IPS-20b (cell line): ENCODE measurements at regions not wholly inside any gene's neighbourhood (a gene's known extent, or its start where the extent isn't known, plus 50 kb on each side); places are given as distances from the start of the nearest gene placed in this dataset.
"Not testable (repeated sequence)": the region's sequence is repeated elsewhere in the genome, so short reads cannot be mapped to it uniquely, and the experiment has no call there.

Experiments used
- H3K27ac ChIP-seq: one replicate; pipeline ENCODE4 v1.5.1; 2013; ENCODE audit warnings: low read length
- H3K27me3 ChIP-seq: 2 replicates; pipeline ENCODE4 v1.6.1; 2013; ENCODE audit warnings: mild to moderate bottlenecking, low read length, inconsistent platforms; ENCODE audit not compliant: insufficient read depth
- H3K36me3 ChIP-seq: 2 replicates; pipeline ENCODE4 v1.6.1; 2013; ENCODE audit warnings: low read depth, mild to moderate bottlenecking, inconsistent platforms, low read length, moderate library complexity; ENCODE audit not compliant: insufficient read depth
- H3K4me1 ChIP-seq: 2 replicates; pipeline ENCODE4 v1.6.1; 2013; ENCODE audit warnings: mild to moderate bottlenecking, control low read depth, inconsistent platforms, low read length, moderate library complexity; ENCODE audit not compliant: insufficient read depth
- H3K4me3 ChIP-seq: 2 replicates; pipeline ENCODE4 v1.5.1; 2013; ENCODE audit warnings: mild to moderate bottlenecking, low read length, inconsistent platforms
- H3K9ac ChIP-seq: 2 replicates; pipeline ENCODE4 v1.6.1; 2013; ENCODE audit warnings: low read depth, mild to moderate bottlenecking, inconsistent platforms, low read length, moderate library complexity
- H3K9me3 ChIP-seq: 2 replicates; pipeline ENCODE4 v1.6.1; 2013; ENCODE audit warnings: mild to moderate bottlenecking, low read depth, low read length, inconsistent platforms; ENCODE audit not compliant: insufficient read depth

- Histone ChIP-seq H3K9me3 (no peaks in the 10 kb centered on the region), H3K27ac (no peak overlapping the region), H3K36me3 (no peaks in the 10 kb centered on the region), H3K4me1 (peaks cover 3% of the 10 kb centered on the region), H3K27me3 (no peaks in the 10 kb centered on the region), H3K9ac (no peak overlapping the region), H3K4me3 (no peak overlapping the region)
Measured at GRCh38 chr9:26684029-26684428, 208.6 kb downstream of the CAAP1 start.

- Histone ChIP-seq H3K4me1 (peaks cover 8% of the 10 kb centered on the region), H3K4me3 (no peak overlapping the region), H3K9ac (no peak overlapping the region), H3K36me3 (no peaks in the 10 kb centered on the region), H3K9me3 (no peaks in the 10 kb centered on the region), H3K27ac (no peak overlapping the region), H3K27me3 (no peaks in the 10 kb centered on the region)
Measured at GRCh38 chr9:26682796-26683496, 209.7 kb downstream of the CAAP1 start.

DNA sequence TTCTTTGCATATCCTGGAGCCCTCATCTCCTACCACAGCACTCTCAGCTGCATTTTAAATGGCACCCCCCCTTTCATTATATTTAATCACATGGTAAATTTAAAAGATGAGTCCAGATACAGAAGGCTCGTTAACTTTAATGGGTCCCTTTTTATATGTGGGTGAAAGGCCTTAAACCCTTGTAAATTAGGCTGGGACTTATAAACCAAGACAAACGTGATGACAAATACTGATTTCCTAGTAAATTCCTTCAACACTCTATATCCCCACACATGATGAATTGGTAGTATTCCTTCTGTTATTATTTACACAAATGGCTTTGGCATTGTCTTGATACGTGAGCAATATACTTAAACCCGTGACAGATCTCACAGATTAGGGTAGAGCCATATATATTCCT, 210.6 kb downstream of the CAAP1 start:
- H3K4me3 ChIP-seq: no peak overlapping the region
- H3K9ac ChIP-seq: no peak overlapping the region
- no peaks in the 10 kb centered on the region for H3K36me3 ChIP-seq
- peaks cover 8% of the 10 kb centered on the region for H3K4me1 ChIP-seq
- H3K27me3 ChIP-seq: no peaks in the 10 kb centered on the region
- no peak overlapping the region for H3K27ac ChIP-seq
- no peaks in the 10 kb centered on the region for H3K9me3 ChIP-seq

DNA sequence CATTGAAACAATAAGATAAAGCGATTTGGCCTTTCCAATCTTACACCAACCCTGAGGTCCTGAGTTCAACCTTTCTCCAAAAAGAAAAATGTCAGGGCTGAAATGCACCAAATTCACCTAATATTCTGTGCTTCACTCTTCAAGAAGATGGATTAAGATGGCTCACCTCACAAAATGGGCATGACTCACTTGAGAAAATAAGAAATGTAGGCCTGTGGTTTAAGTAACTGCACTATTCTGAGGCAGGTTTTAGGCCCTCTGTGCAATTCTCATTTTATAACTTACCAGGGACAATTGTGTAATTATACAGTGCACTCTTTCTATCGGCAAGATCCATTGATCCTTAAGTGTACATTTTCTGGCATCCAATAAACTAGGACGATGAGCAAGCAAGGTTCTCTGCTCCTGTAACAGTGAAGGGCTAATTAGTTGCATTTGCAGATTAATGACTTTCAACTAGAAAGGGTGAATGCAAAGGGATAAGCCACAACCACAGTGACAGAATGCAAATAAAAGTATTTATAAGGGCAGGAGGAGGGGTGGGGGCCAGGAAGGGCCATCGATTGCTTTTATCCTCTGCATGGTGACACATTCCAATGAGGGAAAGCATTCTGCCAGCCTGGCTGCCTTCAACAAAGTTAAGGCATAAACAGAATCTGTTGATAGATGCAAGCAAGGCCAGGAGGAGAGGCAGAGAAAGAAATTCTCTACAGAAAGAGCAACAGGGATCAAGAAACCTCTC, 214.5 kb downstream of the CAAP1 start:
- H3K9me3 ChIP-seq: no peaks in the 10 kb centered on the region
- no peak overlapping the region for H3K27ac ChIP-seq
- H3K27me3 ChIP-seq: no peaks in the 10 kb centered on the region
- no peak overlapping the region for H3K9ac ChIP-seq
- H3K4me1 ChIP-seq: peaks cover 8% of the 10 kb centered on the region
- H3K4me3 ChIP-seq: no peak overlapping the region
- no peaks in the 10 kb centered on the region for H3K36me3 ChIP-seq

- peaks cover 9% of the 10 kb centered on the region for H3K4me1 ChIP-seq
- no peak overlapping the region for H3K4me3 ChIP-seq
- H3K27me3 ChIP-seq: no peaks in the 10 kb centered on the region
- no peaks in the 10 kb centered on the region for H3K36me3 ChIP-seq
- H3K27ac ChIP-seq: no peak overlapping the region
- H3K9me3 ChIP-seq: no peaks in the 10 kb centered on the region
- H3K9ac ChIP-seq: no peak overlapping the region
Measured at GRCh38 chr9:26675035-26675434, 217.6 kb downstream of the CAAP1 start.

GRCh38 chr9:26673261-26673660, 219.3 kb downstream of the CAAP1 start:
- Histone ChIP-seq H3K9ac (no peak overlapping the region), H3K36me3 (no peaks in the 10 kb centered on the region), H3K4me1 (peaks cover 10% of the 10 kb centered on the region; the same call in 1 of the 2 replicates), H3K9me3 (no peaks in the 10 kb centered on the region), H3K27ac (no peak overlapping the region), H3K27me3 (no peaks in the 10 kb centered on the region), H3K4me3 (no peak overlapping the region)

- Histone ChIP-seq H3K27me3 (no peaks in the 10 kb centered on the region), H3K4me3 (no peak overlapping the region), H3K9me3 (no peaks in the 10 kb centered on the region), H3K36me3 (no peaks in the 10 kb centered on the region), H3K9ac (no peak overlapping the region; the same call in 1 of the 2 replicates), H3K4me1 (peaks cover 10% of the 10 kb centered on the region; the same call in 1 of the 2 replicates), H3K27ac (no peak overlapping the region)
Measured at GRCh38 chr9:26669701-26670670, 222.6 kb downstream of the CAAP1 start.

DNA sequence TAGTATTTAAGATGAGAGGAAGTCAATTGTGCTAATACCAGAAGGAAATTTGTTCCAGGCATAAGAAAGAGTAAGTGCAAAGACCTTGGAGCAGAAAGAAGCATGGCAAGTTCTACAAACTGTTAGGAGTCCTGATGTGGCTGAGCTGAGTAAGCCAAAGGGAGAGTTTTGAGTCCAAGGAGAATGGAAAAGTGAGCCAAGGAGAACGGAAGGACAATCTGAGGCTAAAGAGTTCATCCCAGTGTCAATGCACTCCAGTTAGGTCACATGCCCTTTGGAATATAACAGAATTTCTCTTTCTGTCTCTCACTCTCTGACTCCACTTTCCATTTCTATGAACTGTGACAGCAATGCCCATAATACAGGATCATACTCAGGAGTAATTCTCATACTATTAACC, 224.7 kb downstream of the CAAP1 start:
- H3K27ac ChIP-seq: no peak overlapping the region
- no peaks in the 10 kb centered on the region for H3K27me3 ChIP-seq
- H3K9ac ChIP-seq: no peak overlapping the region
- no peaks in the 10 kb centered on the region for H3K36me3 ChIP-seq
- H3K4me1 ChIP-seq: peaks cover 10% of the 10 kb centered on the region; the same call in 1 of the 2 replicates
- H3K4me3 ChIP-seq: no peak overlapping the region
- H3K9me3 ChIP-seq: no peaks in the 10 kb centered on the region; the same call in 1 of the 2 replicates

- Histone ChIP-seq H3K27me3 (no peaks in the 10 kb centered on the region), H3K9me3 (no peaks in the 10 kb centered on the region; the same call in 1 of the 2 replicates), H3K9ac (no peak overlapping the region), H3K36me3 (no peaks in the 10 kb centered on the region), H3K27ac (no peak overlapping the region), H3K4me3 (no peak overlapping the region), H3K4me1 (peaks cover 10% of the 10 kb centered on the region; the same call in 1 of the 2 replicates)
Measured at GRCh38 chr9:26665666-26666065, 226.9 kb downstream of the CAAP1 start.

DNA sequence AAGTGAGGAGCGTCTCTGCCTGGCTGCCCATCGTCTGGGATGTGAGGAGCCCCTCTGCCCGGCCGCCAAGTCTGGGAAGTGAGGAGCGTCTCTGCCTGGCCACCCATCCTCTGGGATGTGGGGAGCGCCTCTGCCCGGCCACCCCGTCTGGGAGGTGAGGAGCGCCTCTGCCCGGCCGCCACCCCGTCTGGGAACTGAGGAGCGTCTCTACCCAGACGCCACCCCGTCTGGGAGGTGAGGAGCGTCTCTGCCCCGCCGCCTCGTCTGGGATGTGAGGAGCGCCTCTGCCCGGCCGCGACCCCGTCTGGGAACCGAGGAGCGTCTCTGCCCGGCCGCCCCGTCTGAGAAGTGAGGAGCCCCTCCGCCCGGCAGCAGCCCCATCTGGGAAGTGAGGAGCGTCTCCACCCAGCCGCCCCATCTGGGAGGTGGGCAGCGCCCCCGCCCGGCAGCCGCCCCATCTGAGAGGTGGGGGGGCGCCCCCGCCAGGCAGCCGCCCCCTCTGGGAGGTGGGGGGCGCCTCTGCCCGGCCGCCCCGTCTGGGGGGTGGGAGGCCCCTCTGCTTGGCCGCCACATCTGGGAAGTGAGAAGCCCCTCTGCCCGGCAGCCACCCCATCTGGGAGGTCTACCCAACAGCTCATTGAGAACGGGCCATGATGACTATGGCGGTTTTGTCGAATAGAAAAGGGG, 228.4 kb downstream of the CAAP1 start:
- H3K36me3 ChIP-seq: not testable (repeated sequence)

GRCh38 chr9:26662476-26662875, 230.1 kb downstream of the CAAP1 start:
- H3K4me1 ChIP-seq: no peaks in the 10 kb centered on the region
- H3K36me3 ChIP-seq: no peaks in the 10 kb centered on the region
- H3K27ac ChIP-seq: no peak overlapping the region
- H3K9ac ChIP-seq: no peak overlapping the region
- no peaks in the 10 kb centered on the region; the same call in 1 of the 2 replicates for H3K9me3 ChIP-seq
- no peaks in the 10 kb centered on the region for H3K27me3 ChIP-seq
- no peak overlapping the region for H3K4me3 ChIP-seq

More for the DNA sequence above, 228.4 kb downstream of the CAAP1 start:
- not testable (repeated sequence) for H3K9me3 ChIP-seq, H3K4me3 ChIP-seq, H3K27me3 ChIP-seq, H3K4me1 ChIP-seq, H3K9ac ChIP-seq, H3K27ac ChIP-seq
